Astrocyte (in vitro differentiated cells and primary cell): ENCODE measurements at regions not wholly inside any gene's neighbourhood (a gene's known extent, or its start where the extent isn't known, plus 50 kb on each side); places are given as distances from the start of the nearest gene placed in this dataset.

ENCODE experiments used
- DNase-seq: peaks from one replicate; pipeline ENCODE4 v3.0.0-alpha.2; 2010; ENCODE audit warnings: low read depth
- FAIRE-seq: peaks from 2 replicates; lab custom pipeline; 2011; peaks lifted over from hg19 to GRCh38; lab: Jason Lieb, UNC
- H2AFZ ChIP-seq: 2 replicates; pipeline ENCODE4 v1.6.0; 2012; ENCODE audit warnings: low read depth, low read length, inconsistent platforms
- H3K27ac ChIP-seq: 2 replicates; pipeline ENCODE4 v1.5.1; 2011; ENCODE audit warnings: low read depth, low read length, inconsistent platforms
- H3K27me3 ChIP-seq: 2 replicates; pipeline ENCODE4 v1.6.0; 2011; ENCODE audit warnings: low read length, inconsistent platforms; ENCODE audit not compliant: insufficient read depth
- H3K36me3 ChIP-seq: 2 replicates; pipeline ENCODE4 v1.5.1; 2011; ENCODE audit warnings: low read length, inconsistent platforms; ENCODE audit not compliant: insufficient read depth
- H3K4me1 ChIP-seq: 2 replicates; pipeline ENCODE4 v1.5.1; 2011; ENCODE audit warnings: low read length, inconsistent platforms; ENCODE audit not compliant: insufficient read depth
- H3K4me2 ChIP-seq: 2 replicates; pipeline ENCODE4 v1.6.0; 2012; ENCODE audit warnings: low read length, inconsistent platforms
- H3K4me3 ChIP-seq: 2 replicates; pipeline ENCODE4 v1.5.1; 2011; ENCODE audit warnings: low read depth, mild to moderate bottlenecking, low read length, inconsistent platforms; ENCODE audit not compliant: insufficient read depth
- H3K79me2 ChIP-seq: 2 replicates; pipeline ENCODE4 v1.6.0; 2012; ENCODE audit warnings: mild to moderate bottlenecking, low read length, inconsistent platforms; ENCODE audit not compliant: insufficient read depth
- H3K9ac ChIP-seq: 2 replicates; pipeline ENCODE4 v1.6.0; 2012; ENCODE audit warnings: mild to moderate bottlenecking, low read length, inconsistent platforms
- H3K9me3 ChIP-seq: 2 replicates; pipeline ENCODE4 v1.5.1; 2012; ENCODE audit warnings: low read depth, mild to moderate bottlenecking, low read length, inconsistent platforms; ENCODE audit not compliant: insufficient read depth
- H4K20me1 ChIP-seq: 2 replicates; pipeline ENCODE4 v1.6.0; 2012; ENCODE audit warnings: low read length, inconsistent platforms; ENCODE audit not compliant: insufficient read depth
- H3K27ac Mint-ChIP-seq: one replicate; pipeline ENCODE4 v1.8.0; 2021; ENCODE audit warnings: mild to moderate bottlenecking, mixed read lengths; ENCODE audit not compliant: unreplicated experiment
- H3K27me3 Mint-ChIP-seq: one replicate; pipeline ENCODE4 v1.8.0; 2021; ENCODE audit warnings: low read depth, mixed read lengths; ENCODE audit not compliant: unreplicated experiment
- H3K36me3 Mint-ChIP-seq: one replicate; pipeline ENCODE4 v1.8.0; 2021; ENCODE audit warnings: low read depth, mixed read lengths; ENCODE audit not compliant: unreplicated experiment
- H3K4me1 Mint-ChIP-seq: one replicate; pipeline ENCODE4 v1.8.0; 2021; ENCODE audit warnings: low read depth, mixed read lengths; ENCODE audit not compliant: unreplicated experiment
- H3K4me3 Mint-ChIP-seq: one replicate; pipeline ENCODE4 v1.8.0; 2021; ENCODE audit warnings: mild to moderate bottlenecking, moderate library complexity, mixed read lengths; ENCODE audit not compliant: unreplicated experiment
- H3K9me3 Mint-ChIP-seq: one replicate; pipeline ENCODE4 v1.8.0; 2021; ENCODE audit warnings: mild to moderate bottlenecking, mixed read lengths; ENCODE audit not compliant: unreplicated experiment
- CTCF ChIP-seq: IDR thresholded peaks from 2 replicates; pipeline ENCODE4 v1.5.1; 2011; ENCODE audit warnings: low read depth, mild to moderate bottlenecking, inconsistent platforms, low read length, moderate library complexity; ENCODE audit not compliant: insufficient read depth
- EZH2 ChIP-seq: IDR thresholded peaks from 2 replicates; pipeline ENCODE4 v1.6.1; 2012; ENCODE audit warnings: mild to moderate bottlenecking, low read length, inconsistent platforms; ENCODE audit not compliant: insufficient read depth

DNA sequence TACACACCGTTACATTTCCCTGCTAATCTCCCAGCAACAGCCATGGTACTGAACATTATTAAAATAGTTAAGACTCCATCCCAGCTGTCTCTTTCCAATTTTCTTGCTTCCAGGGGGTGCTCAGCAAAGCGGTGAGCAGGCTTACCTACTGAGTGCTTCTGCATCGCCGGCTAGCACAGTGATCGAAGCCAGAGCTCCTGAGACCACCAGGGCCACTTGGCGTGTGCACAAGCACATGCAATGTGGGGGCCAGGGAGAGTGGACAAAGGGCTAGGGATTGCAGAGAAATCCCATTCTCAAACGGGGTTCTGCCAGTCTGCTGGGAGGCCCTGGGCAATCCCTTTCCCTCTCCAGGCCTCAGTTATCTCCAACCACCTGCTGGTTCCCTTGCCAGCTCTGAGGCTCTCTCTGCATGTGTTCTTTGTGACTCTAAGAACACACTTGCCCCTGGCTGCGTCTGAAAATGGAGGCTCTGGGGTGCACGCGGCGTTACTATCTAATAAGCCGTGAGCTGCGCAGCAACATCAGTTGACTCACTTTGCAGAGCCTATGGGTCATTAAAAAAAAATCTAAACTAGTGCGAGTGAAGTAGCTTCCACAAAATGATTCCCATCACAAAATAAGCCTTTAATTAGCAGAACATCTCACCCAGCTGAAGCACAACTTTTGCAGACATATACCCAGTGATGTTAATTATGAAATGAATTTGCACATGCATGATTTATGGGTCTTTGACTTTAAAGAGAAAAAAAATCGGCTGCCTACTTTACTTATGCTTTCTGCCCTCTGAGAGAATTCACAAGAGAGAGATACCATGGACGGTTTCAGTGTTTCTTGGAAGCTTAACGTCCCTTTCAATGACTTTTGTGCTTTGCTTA lies 271.5 kb downstream of the TLE3 start:
- Histone ChIP-seq H4K20me1 (no peaks in the 10 kb centered on the region), H3K27ac (no peak overlapping the region), H3K4me3 (no peak overlapping the region), H2AFZ (no peak overlapping the region), H3K4me2 (peak overlapping the region; percentile 56), H3K79me2 (no peaks in the 10 kb centered on the region), H3K27me3 (peaks cover 12% of the 10 kb centered on the region), H3K9ac (no peak overlapping the region), H3K9me3 (no peaks in the 10 kb centered on the region), H3K4me1 (peaks cover 12% of the 10 kb centered on the region), H3K36me3 (no peaks in the 10 kb centered on the region)
- FAIRE-seq (peak; percentile 20), DNase-seq (no peak)
- TF ChIP-seq EZH2, result no peak
- no peak for TF ChIP-seq CTCF
- no peaks in the 10 kb centered on the region for H3K9me3 Mint-ChIP-seq
- H3K36me3 Mint-ChIP-seq, result no peaks in the 10 kb centered on the region
- H3K27me3 Mint-ChIP-seq, result peaks cover 51% of the 10 kb centered on the region
- H3K4me1 Mint-ChIP-seq, result peaks cover 7% of the 10 kb centered on the region
- no peak overlapping the region for H3K4me3 Mint-ChIP-seq
- H3K27ac Mint-ChIP-seq, result no peak overlapping the region

GRCh38 chr15:69826819-69827175 lies 270.9 kb downstream of the TLE3 start:
- H3K4me1 ChIP-seq, result peaks cover 11% of the 10 kb centered on the region
- H3K4me3 ChIP-seq, result no peak overlapping the region
- Mint-ChIP-seq H3K4me1 (peaks cover 7% of the 10 kb centered on the region), H3K27ac (no peak overlapping the region), H3K9me3 (no peaks in the 10 kb centered on the region), H3K4me3 (no peak overlapping the region), H3K27me3 (peaks cover 53% of the 10 kb centered on the region), H3K36me3 (no peaks in the 10 kb centered on the region)
- DNase-seq (no peak), FAIRE-seq (no peak)
- no peaks in the 10 kb centered on the region for H3K79me2 ChIP-seq
- no peak overlapping the region for H2AFZ ChIP-seq
- peak overlapping the region; percentile 56 for H3K4me2 ChIP-seq
- H3K9ac ChIP-seq, result no peak overlapping the region
- H3K27me3 ChIP-seq, result peaks cover 12% of the 10 kb centered on the region
- no peak overlapping the region for H3K27ac ChIP-seq
- TF ChIP-seq EZH2 (no peak), CTCF (no peak)
- H4K20me1 ChIP-seq, result no peaks in the 10 kb centered on the region
- H3K9me3 ChIP-seq, result no peaks in the 10 kb centered on the region
- H3K36me3 ChIP-seq, result no peaks in the 10 kb centered on the region

DNA sequence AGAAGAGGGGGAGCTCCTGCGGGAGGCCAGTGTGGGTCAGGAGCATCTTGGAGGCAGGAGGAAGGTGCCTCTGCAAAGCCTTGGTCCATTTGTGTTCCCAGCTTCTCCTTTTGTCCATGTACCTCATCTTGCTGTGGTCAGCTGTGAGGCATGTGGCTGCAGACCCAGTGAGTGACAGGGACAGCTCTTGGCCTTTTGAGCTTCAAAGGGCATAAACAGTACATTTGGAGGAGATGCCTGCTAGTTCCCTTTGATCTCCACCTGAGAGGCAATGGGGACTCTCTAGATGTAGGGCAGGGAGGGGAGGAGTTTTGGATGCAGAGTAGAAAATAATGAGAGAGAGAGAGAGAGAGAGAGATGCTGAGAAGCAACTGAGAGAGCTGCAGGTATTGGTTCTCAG lies 270.0 kb downstream of the TLE3 start:
- Histone ChIP-seq H3K79me2 (no peaks in the 10 kb centered on the region), H3K27ac (no peak overlapping the region), H3K9me3 (no peaks in the 10 kb centered on the region), H3K36me3 (no peaks in the 10 kb centered on the region), H4K20me1 (no peaks in the 10 kb centered on the region), H3K27me3 (peaks cover 12% of the 10 kb centered on the region), H3K4me3 (no peak overlapping the region), H3K4me2 (no peak overlapping the region), H2AFZ (no peak overlapping the region), H3K9ac (no peak overlapping the region), H3K4me1 (peaks cover 11% of the 10 kb centered on the region)
- Mint-ChIP-seq H3K36me3 (no peaks in the 10 kb centered on the region), H3K4me1 (peaks cover 7% of the 10 kb centered on the region), H3K4me3 (no peak overlapping the region), H3K27me3 (peaks cover 49% of the 10 kb centered on the region), H3K27ac (no peak overlapping the region), H3K9me3 (no peaks in the 10 kb centered on the region)
- TF ChIP-seq EZH2 (no peak), CTCF (no peak)
- DNase-seq, result no peak
- FAIRE-seq, result no peak
